ENCODE measurements at regions not wholly inside any gene's neighbourhood (a gene's known extent, or its start where the extent isn't known, plus 50 kb on each side); places are given as distances from the start of the nearest gene placed in this dataset.

GRCh38 chr3:18649666-18650363 lies 224.7 kb upstream of the SATB1 start:
- Histone ChIP-seq H3K27ac (ENCODE audit: low read depth, low read length) (no peak overlapping the region), H3K27me3 (ENCODE audit: control insufficient read depth, insufficient read depth, low read length) (no peaks in the 10 kb centered on the region), H3K9me3 (ENCODE audit: control insufficient read depth, insufficient read depth, low read length) (no peaks in the 10 kb centered on the region), H3K4me3 (ENCODE audit: low read depth, low read length) (no peak overlapping the region), H3K36me3 (ENCODE audit: control insufficient read depth, insufficient read depth, low read length) (no peaks in the 10 kb centered on the region), H3K4me1 (ENCODE audit: control insufficient read depth, insufficient read depth, low read length) (no peaks in the 10 kb centered on the region)
- WGBS (ENCODE audit: insufficient coverage): no CpG with 5 or more reads among the region's 4 CpGs
- no peak for DNase-seq (ENCODE audit: low read depth in 4 of 6, low spot score in 6 of 6)

- Histone ChIP-seq H3K27ac (ENCODE audit: low read depth, low read length) (no peak overlapping the region), H3K4me3 (ENCODE audit: low read depth, low read length) (no peak overlapping the region), H3K27me3 (ENCODE audit: control insufficient read depth, insufficient read depth, low read length) (no peaks in the 10 kb centered on the region), H3K4me1 (ENCODE audit: control insufficient read depth, insufficient read depth, low read length) (no peaks in the 10 kb centered on the region), H3K9me3 (ENCODE audit: control insufficient read depth, insufficient read depth, low read length) (no peaks in the 10 kb centered on the region), H3K36me3 (ENCODE audit: control insufficient read depth, insufficient read depth, low read length) (no peaks in the 10 kb centered on the region)
- WGBS (ENCODE audit: insufficient coverage): no CpG with 5 or more reads among the region's 1 CpG
- DNase-seq (ENCODE audit: low read depth in 4 of 6, low spot score in 6 of 6): no peak
These were observed 223.8 kb upstream of the SATB1 start for GRCh38 chr3:18648868-18649462.

GRCh38 chr3:18648159-18648558 lies 223.0 kb upstream of the SATB1 start:
- Histone ChIP-seq H3K27ac (ENCODE audit: low read depth, low read length) (no peak overlapping the region), H3K9me3 (ENCODE audit: control insufficient read depth, insufficient read depth, low read length) (no peaks in the 10 kb centered on the region), H3K36me3 (ENCODE audit: control insufficient read depth, insufficient read depth, low read length) (no peaks in the 10 kb centered on the region), H3K27me3 (ENCODE audit: control insufficient read depth, insufficient read depth, low read length) (no peaks in the 10 kb centered on the region), H3K4me3 (ENCODE audit: low read depth, low read length) (no peak overlapping the region), H3K4me1 (ENCODE audit: control insufficient read depth, insufficient read depth, low read length) (no peaks in the 10 kb centered on the region)
- WGBS (ENCODE audit: insufficient coverage): no CpG with 5 or more reads among the region's 2 CpGs
- DNase-seq (ENCODE audit: low read depth in 4 of 6, low spot score in 6 of 6): no peak

GRCh38 chr3:18645619-18646018 lies 220.5 kb upstream of the SATB1 start:
- 85% methylated on average over 1 of the region's 2 CpGs for WGBS (ENCODE audit: insufficient coverage)
- DNase-seq (ENCODE audit: low read depth in 4 of 6, low spot score in 6 of 6): no peak
- Histone ChIP-seq H3K27ac (ENCODE audit: low read depth, low read length) (no peak overlapping the region), H3K4me1 (ENCODE audit: control insufficient read depth, insufficient read depth, low read length) (no peaks in the 10 kb centered on the region), H3K27me3 (ENCODE audit: control insufficient read depth, insufficient read depth, low read length) (no peaks in the 10 kb centered on the region), H3K36me3 (ENCODE audit: control insufficient read depth, insufficient read depth, low read length) (no peaks in the 10 kb centered on the region), H3K9me3 (ENCODE audit: control insufficient read depth, insufficient read depth, low read length) (no peaks in the 10 kb centered on the region), H3K4me3 (ENCODE audit: low read depth, low read length) (no peak overlapping the region)

GRCh38 chr3:18643281-18643680 lies 218.1 kb upstream of the SATB1 start:
- H3K36me3 ChIP-seq (ENCODE audit: control insufficient read depth, insufficient read depth, low read length): no peaks in the 10 kb centered on the region
- H3K27ac ChIP-seq (ENCODE audit: low read depth, low read length): no peak overlapping the region
- H3K4me1 ChIP-seq (ENCODE audit: control insufficient read depth, insufficient read depth, low read length): no peaks in the 10 kb centered on the region
- H3K27me3 ChIP-seq (ENCODE audit: control insufficient read depth, insufficient read depth, low read length): no peaks in the 10 kb centered on the region
- 100% methylated on average over 2 of the region's 3 CpGs for WGBS (ENCODE audit: insufficient coverage)
- no peak for DNase-seq (ENCODE audit: low read depth in 4 of 6, low spot score in 6 of 6)
- no peak overlapping the region for H3K4me3 ChIP-seq (ENCODE audit: low read depth, low read length)
- no peaks in the 10 kb centered on the region for H3K9me3 ChIP-seq (ENCODE audit: control insufficient read depth, insufficient read depth, low read length)

- Histone ChIP-seq H3K4me3 (ENCODE audit: low read depth, low read length) (no peak overlapping the region), H3K27ac (ENCODE audit: low read depth, low read length) (no peak overlapping the region), H3K9me3 (ENCODE audit: control insufficient read depth, insufficient read depth, low read length) (no peaks in the 10 kb centered on the region), H3K36me3 (ENCODE audit: control insufficient read depth, insufficient read depth, low read length) (no peaks in the 10 kb centered on the region), H3K27me3 (ENCODE audit: control insufficient read depth, insufficient read depth, low read length) (no peaks in the 10 kb centered on the region), H3K4me1 (ENCODE audit: control insufficient read depth, insufficient read depth, low read length) (no peaks in the 10 kb centered on the region)
- no peak for DNase-seq (ENCODE audit: low read depth in 4 of 6, low spot score in 6 of 6)
- WGBS (ENCODE audit: insufficient coverage): no CpG with 5 or more reads among the region's 3 CpGs
These were observed 216.8 kb upstream of the SATB1 start for GRCh38 chr3:18641916-18642315.

GRCh38 chr3:18635215-18635614 lies 210.1 kb upstream of the SATB1 start:
- H3K4me3 ChIP-seq (ENCODE audit: low read depth, low read length): no peak overlapping the region
- H3K4me1 ChIP-seq (ENCODE audit: control insufficient read depth, insufficient read depth, low read length): no peaks in the 10 kb centered on the region
- no peak for DNase-seq (ENCODE audit: low read depth in 4 of 6, low spot score in 6 of 6)
- no CpG with 5 or more reads among the region's 3 CpGs for WGBS (ENCODE audit: insufficient coverage)
- H3K27me3 ChIP-seq (ENCODE audit: control insufficient read depth, insufficient read depth, low read length): no peaks in the 10 kb centered on the region
- H3K36me3 ChIP-seq (ENCODE audit: control insufficient read depth, insufficient read depth, low read length): no peaks in the 10 kb centered on the region
- peaks cover 2% of the 10 kb centered on the region for H3K9me3 ChIP-seq (ENCODE audit: control insufficient read depth, insufficient read depth, low read length)
- no peak overlapping the region for H3K27ac ChIP-seq (ENCODE audit: low read depth, low read length)

- Histone ChIP-seq H3K4me3 (ENCODE audit: low read depth, low read length) (no peak overlapping the region), H3K4me1 (ENCODE audit: control insufficient read depth, insufficient read depth, low read length) (no peaks in the 10 kb centered on the region), H3K9me3 (ENCODE audit: control insufficient read depth, insufficient read depth, low read length) (peaks cover 2% of the 10 kb centered on the region), H3K36me3 (ENCODE audit: control insufficient read depth, insufficient read depth, low read length) (no peaks in the 10 kb centered on the region), H3K27ac (ENCODE audit: low read depth, low read length) (no peak overlapping the region), H3K27me3 (ENCODE audit: control insufficient read depth, insufficient read depth, low read length) (no peaks in the 10 kb centered on the region)
- no peak for DNase-seq (ENCODE audit: low read depth in 4 of 6, low spot score in 6 of 6)
- 78% methylated on average over 5 of the region's 6 CpGs for WGBS (ENCODE audit: insufficient coverage)
These were observed 209.3 kb upstream of the SATB1 start for GRCh38 chr3:18634461-18634860.

- Histone ChIP-seq H3K36me3 (ENCODE audit: control insufficient read depth, insufficient read depth, low read length) (no peaks in the 10 kb centered on the region), H3K9me3 (ENCODE audit: control insufficient read depth, insufficient read depth, low read length) (peaks cover 2% of the 10 kb centered on the region), H3K4me1 (ENCODE audit: control insufficient read depth, insufficient read depth, low read length) (no peaks in the 10 kb centered on the region), H3K4me3 (ENCODE audit: low read depth, low read length) (no peak overlapping the region), H3K27me3 (ENCODE audit: control insufficient read depth, insufficient read depth, low read length) (no peaks in the 10 kb centered on the region), H3K27ac (ENCODE audit: low read depth, low read length) (no peak overlapping the region)
- no peak for DNase-seq (ENCODE audit: low read depth in 4 of 6, low spot score in 6 of 6)
- WGBS (ENCODE audit: insufficient coverage): 80% methylated on average over 6 of the region's 7 CpGs
These were observed 207.9 kb upstream of the SATB1 start for GRCh38 chr3:18633002-18633401.

GRCh38 chr3:18630295-18630694 lies 205.2 kb upstream of the SATB1 start:
- H3K27me3 ChIP-seq (ENCODE audit: control insufficient read depth, insufficient read depth, low read length): no peaks in the 10 kb centered on the region
- H3K27ac ChIP-seq (ENCODE audit: low read depth, low read length): no peak overlapping the region
- H3K36me3 ChIP-seq (ENCODE audit: control insufficient read depth, insufficient read depth, low read length): no peaks in the 10 kb centered on the region
- no CpG with 5 or more reads among the region's 4 CpGs for WGBS (ENCODE audit: insufficient coverage)
- no peak for DNase-seq (ENCODE audit: low read depth in 4 of 6, low spot score in 6 of 6)
- no peaks in the 10 kb centered on the region for H3K4me1 ChIP-seq (ENCODE audit: control insufficient read depth, insufficient read depth, low read length)
- H3K4me3 ChIP-seq (ENCODE audit: low read depth, low read length): no peak overlapping the region
- H3K9me3 ChIP-seq (ENCODE audit: control insufficient read depth, insufficient read depth, low read length): peaks cover 2% of the 10 kb centered on the region
